Karpas-422 (cell line): ENCODE measurements at regions not wholly inside any gene's neighbourhood (a gene's known extent, or its start where the extent isn't known, plus 50 kb on each side); places are given as distances from the start of the nearest gene placed in this dataset.

Experiments used
- DNase-seq: peaks from one replicate; pipeline ENCODE4 v3.0.0-alpha.2; 2015
- H2AFZ ChIP-seq: fragments of 200-600 bp; sonication (generic); 2 replicates; pipeline ENCODE4 v1.6.1; 2014; ENCODE audit warnings: antibody characterized with exemption, low read length, mixed read lengths
- H3K27ac ChIP-seq: fragments of 200-600 bp; sonication (generic); 2 replicates; pipeline ENCODE4 v1.5.1; 2014; ENCODE audit warnings: mild to moderate bottlenecking, low read length, moderate library complexity
- H3K27me3 ChIP-seq: fragments of 200-600 bp; sonication (generic); 2 replicates; pipeline ENCODE4 v1.6.1; 2014; ENCODE audit warnings: low read length, mixed read lengths
- H3K36me3 ChIP-seq: fragments of 200-600 bp; sonication (generic); 2 replicates; pipeline ENCODE4 v1.6.1; 2014; ENCODE audit warnings: low read length, mixed read lengths; ENCODE audit not compliant: insufficient read depth
- H3K4me1 ChIP-seq: fragments of 200-600 bp; sonication (generic); 2 replicates; pipeline ENCODE4 v1.6.1; 2014; ENCODE audit warnings: mild to moderate bottlenecking, low read length, mixed read lengths
- H3K4me2 ChIP-seq: fragments of 200-600 bp; sonication (generic); 2 replicates; pipeline ENCODE4 v1.6.1; 2014; ENCODE audit warnings: low read length, low read depth, mild to moderate bottlenecking; ENCODE audit not compliant: poor library complexity, severe bottlenecking
- H3K4me3 ChIP-seq: fragments of 200-600 bp; sonication (generic); 2 replicates; pipeline ENCODE4 v1.5.1; 2014; ENCODE audit warnings: mild to moderate bottlenecking, antibody characterized with exemption, low read length, mixed read lengths
- H3K79me2 ChIP-seq: fragments of 200-600 bp; sonication (generic); 2 replicates; pipeline ENCODE4 v1.6.1; 2014; ENCODE audit warnings: mild to moderate bottlenecking, low read length, mixed read lengths
- H3K9ac ChIP-seq: fragments of 200-600 bp; sonication (generic); 2 replicates; pipeline ENCODE4 v1.6.0; 2014; ENCODE audit warnings: low read length
- H3K9me2 ChIP-seq: fragments of 200-600 bp; sonication (generic), shearing (Covaris generic); replicated peaks from 2 replicates; pipeline ENCODE4 v1.6.0; 2014; ENCODE audit warnings: mild to moderate bottlenecking, low read length, moderate library complexity; ENCODE audit not compliant: insufficient read depth
- H3K9me3 ChIP-seq: fragments of 300-700, 200-600 bp; sonication (generic); 2 replicates; pipeline ENCODE4 v1.6.1; 2014; ENCODE audit warnings: low read length, mixed read lengths
- H4K20me1 ChIP-seq: fragments of 200-600 bp; sonication (generic); 2 replicates; pipeline ENCODE4 v1.6.1; 2014; ENCODE audit warnings: mild to moderate bottlenecking, antibody characterized with exemption, low read length, low read depth; ENCODE audit not compliant: insufficient read depth

DNA sequence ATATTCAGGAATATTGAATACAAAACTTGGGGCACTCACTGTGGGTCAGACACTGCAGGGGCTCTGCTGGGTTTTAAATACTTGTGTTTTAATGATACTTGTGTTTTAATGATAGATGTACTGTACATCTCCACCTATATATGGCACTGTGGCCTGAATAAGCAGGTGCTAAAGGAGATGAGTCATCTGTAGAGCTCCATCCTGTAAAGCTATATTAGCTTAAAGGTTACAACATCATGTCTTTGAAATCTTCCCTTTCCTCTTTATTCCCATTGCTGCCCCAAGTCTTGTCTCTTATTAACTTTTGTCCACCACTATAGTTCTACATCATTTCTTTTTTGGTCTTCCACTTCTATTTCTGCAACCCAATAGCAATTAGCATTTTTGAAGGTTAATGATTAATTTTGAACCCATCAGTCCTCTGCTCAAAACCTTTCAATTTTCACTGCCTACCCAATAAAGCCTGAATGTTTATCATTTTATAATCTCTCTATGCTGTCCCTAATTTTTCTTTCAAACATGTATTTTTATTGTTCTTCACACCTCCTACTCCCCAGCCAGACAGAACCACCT lies 113.3 kb upstream of the PTGFR start:
- Histone ChIP-seq H3K27me3 (no peaks in the 10 kb centered on the region), H3K9ac (no peak overlapping the region), H3K4me2 (no peak overlapping the region), H3K9me3 (no peaks in the 10 kb centered on the region), H3K9me2 (no peaks in the 10 kb centered on the region), H3K4me1 (no peaks in the 10 kb centered on the region), H3K79me2 (no peaks in the 10 kb centered on the region), H3K4me3 (no peak overlapping the region), H2AFZ (no peak overlapping the region), H3K27ac (no peak overlapping the region), H3K36me3 (no peaks in the 10 kb centered on the region), H4K20me1 (no peaks in the 10 kb centered on the region)
- no peak for DNase-seq

- Histone ChIP-seq H3K4me3 (no peak overlapping the region), H2AFZ (no peak overlapping the region), H3K36me3 (no peaks in the 10 kb centered on the region), H4K20me1 (no peaks in the 10 kb centered on the region), H3K79me2 (no peaks in the 10 kb centered on the region), H3K27ac (no peak overlapping the region), H3K9me2 (no peaks in the 10 kb centered on the region), H3K27me3 (no peaks in the 10 kb centered on the region), H3K9ac (no peak overlapping the region), H3K9me3 (no peaks in the 10 kb centered on the region), H3K4me2 (no peak overlapping the region), H3K4me1 (no peaks in the 10 kb centered on the region)
- no peak for DNase-seq
These were observed 106.9 kb upstream of the PTGFR start for GRCh38 chr1:78383923-78384322.

DNA sequence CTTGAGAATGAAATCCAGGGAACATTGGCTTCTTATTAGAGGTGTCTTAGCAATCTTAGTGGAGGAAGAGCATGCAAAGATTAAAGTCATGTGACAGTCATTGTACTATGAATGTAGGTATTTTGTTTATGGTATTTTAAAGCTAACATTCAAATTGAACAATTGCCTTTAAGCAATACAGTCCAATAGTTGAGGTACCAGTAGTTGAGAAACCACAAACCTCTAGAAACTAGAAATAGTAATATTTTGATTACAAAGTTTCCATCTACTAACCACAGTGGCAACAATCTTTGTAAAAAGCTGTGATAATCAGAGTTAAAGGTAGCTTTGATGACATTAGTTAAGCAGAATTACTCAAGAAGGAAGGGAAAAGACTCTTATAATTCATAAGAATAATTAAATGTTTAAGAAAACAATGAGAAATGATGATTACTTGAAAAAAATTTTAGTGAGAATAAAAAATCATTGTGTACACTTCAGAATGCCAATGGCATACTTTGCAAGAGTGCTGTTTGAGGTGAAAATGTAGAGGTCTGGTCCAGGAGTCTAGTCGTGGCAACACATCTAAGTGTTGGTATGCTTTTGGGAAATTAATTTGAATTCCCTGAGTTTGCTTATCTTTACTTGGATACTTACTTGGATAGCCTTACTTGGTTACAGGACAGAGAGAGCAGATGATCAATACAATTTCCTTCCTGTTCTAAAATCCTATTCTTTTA lies 104.9 kb upstream of the PTGFR start:
- Histone ChIP-seq H3K4me3 (no peak overlapping the region), H3K9me2 (no peaks in the 10 kb centered on the region), H3K9me3 (no peaks in the 10 kb centered on the region), H3K79me2 (no peaks in the 10 kb centered on the region), H3K4me1 (no peaks in the 10 kb centered on the region), H3K27ac (no peak overlapping the region), H3K4me2 (no peak overlapping the region), H3K27me3 (no peaks in the 10 kb centered on the region), H3K36me3 (no peaks in the 10 kb centered on the region), H4K20me1 (no peaks in the 10 kb centered on the region), H2AFZ (no peak overlapping the region), H3K9ac (no peak overlapping the region)
- DNase-seq, result no peak

GRCh38 chr1:78387201-78387600 lies 103.6 kb upstream of the PTGFR start:
- Histone ChIP-seq H4K20me1 (no peaks in the 10 kb centered on the region), H2AFZ (no peak overlapping the region), H3K9ac (no peak overlapping the region), H3K4me2 (no peak overlapping the region), H3K4me1 (no peaks in the 10 kb centered on the region), H3K36me3 (no peaks in the 10 kb centered on the region), H3K9me2 (no peaks in the 10 kb centered on the region), H3K27ac (no peak overlapping the region), H3K79me2 (no peaks in the 10 kb centered on the region), H3K27me3 (no peaks in the 10 kb centered on the region), H3K4me3 (no peak overlapping the region), H3K9me3 (no peaks in the 10 kb centered on the region)
- no peak for DNase-seq

- no peak overlapping the region for H3K9ac ChIP-seq
- H3K4me1 ChIP-seq, result no peaks in the 10 kb centered on the region
- no peak overlapping the region for H3K4me2 ChIP-seq
- no peak overlapping the region for H2AFZ ChIP-seq
- H3K79me2 ChIP-seq, result no peaks in the 10 kb centered on the region
- no peaks in the 10 kb centered on the region for H3K9me2 ChIP-seq
- no peaks in the 10 kb centered on the region for H3K27me3 ChIP-seq
- H3K4me3 ChIP-seq, result no peak overlapping the region
- H3K27ac ChIP-seq, result no peak overlapping the region
- H4K20me1 ChIP-seq, result no peaks in the 10 kb centered on the region
- no peak for DNase-seq
- no peaks in the 10 kb centered on the region for H3K36me3 ChIP-seq
- H3K9me3 ChIP-seq, result no peaks in the 10 kb centered on the region
These were observed 102.9 kb upstream of the PTGFR start for GRCh38 chr1:78387871-78388270.

GRCh38 chr1:78388275-78388674 lies 102.5 kb upstream of the PTGFR start:
- H3K36me3 ChIP-seq, result no peaks in the 10 kb centered on the region
- no peak overlapping the region for H3K4me3 ChIP-seq
- H4K20me1 ChIP-seq, result no peaks in the 10 kb centered on the region
- H3K27me3 ChIP-seq, result no peaks in the 10 kb centered on the region
- no peaks in the 10 kb centered on the region for H3K4me1 ChIP-seq
- H3K27ac ChIP-seq, result no peak overlapping the region
- no peak for DNase-seq
- H3K9me3 ChIP-seq, result no peaks in the 10 kb centered on the region
- H3K9me2 ChIP-seq, result no peaks in the 10 kb centered on the region
- no peak overlapping the region for H3K4me2 ChIP-seq
- H2AFZ ChIP-seq, result no peak overlapping the region
- no peak overlapping the region for H3K9ac ChIP-seq
- H3K79me2 ChIP-seq, result no peaks in the 10 kb centered on the region

GRCh38 chr1:78401148-78401547 lies 89.6 kb upstream of the PTGFR start:
- Histone ChIP-seq H3K27me3 (no peaks in the 10 kb centered on the region), H3K9me3 (no peaks in the 10 kb centered on the region), H2AFZ (no peak overlapping the region), H3K36me3 (no peaks in the 10 kb centered on the region), H4K20me1 (no peaks in the 10 kb centered on the region), H3K9ac (no peak overlapping the region), H3K4me2 (no peak overlapping the region), H3K4me3 (no peak overlapping the region), H3K27ac (no peak overlapping the region), H3K9me2 (no peaks in the 10 kb centered on the region), H3K79me2 (no peaks in the 10 kb centered on the region), H3K4me1 (no peaks in the 10 kb centered on the region)
- DNase-seq, result no peak

DNA sequence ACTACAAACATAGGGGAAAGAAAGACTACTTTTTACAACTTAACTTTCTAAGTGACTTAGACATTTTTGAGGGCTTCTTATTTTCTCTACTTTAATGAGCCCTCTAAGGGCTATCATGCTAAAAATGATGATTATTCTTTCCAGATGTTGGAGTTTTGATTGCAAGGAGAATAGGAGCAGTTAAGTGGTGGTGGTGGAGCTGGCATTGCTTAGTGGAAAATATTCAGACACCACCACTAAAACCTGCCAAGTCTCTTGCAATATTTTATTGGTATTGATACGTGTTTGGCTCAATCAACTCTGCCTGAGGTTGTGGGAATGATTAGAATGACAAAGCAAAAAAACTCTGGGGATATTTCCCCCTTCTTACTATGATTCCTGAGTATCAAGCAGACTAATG lies 82.6 kb upstream of the PTGFR start:
- H3K36me3 ChIP-seq, result no peaks in the 10 kb centered on the region
- H3K4me3 ChIP-seq, result no peak overlapping the region

More for the DNA sequence above, 82.6 kb upstream of the PTGFR start:
- no peaks in the 10 kb centered on the region for H3K9me2 ChIP-seq
- no peak overlapping the region for H3K9ac ChIP-seq
- no peaks in the 10 kb centered on the region for H3K4me1 ChIP-seq
- H3K79me2 ChIP-seq, result no peaks in the 10 kb centered on the region
- H3K27me3 ChIP-seq, result no peaks in the 10 kb centered on the region
- no peak overlapping the region for H3K4me2 ChIP-seq
- no peak overlapping the region for H2AFZ ChIP-seq
- no peaks in the 10 kb centered on the region for H3K9me3 ChIP-seq
- no peaks in the 10 kb centered on the region for H4K20me1 ChIP-seq
- no peak overlapping the region for H3K27ac ChIP-seq
- DNase-seq, result no peak
